ENCODE measurements at regions not wholly inside any gene's neighbourhood (a gene's known extent, or its start where the extent isn't known, plus 50 kb on each side); places are given as distances from the start of the nearest gene placed in this dataset.

- DNase-seq (no peak), ATAC-seq (peak; percentile 89)
Observed at GRCh38 chr7:116145245-116145852, 65.0 kb upstream of the TES start.

DNA sequence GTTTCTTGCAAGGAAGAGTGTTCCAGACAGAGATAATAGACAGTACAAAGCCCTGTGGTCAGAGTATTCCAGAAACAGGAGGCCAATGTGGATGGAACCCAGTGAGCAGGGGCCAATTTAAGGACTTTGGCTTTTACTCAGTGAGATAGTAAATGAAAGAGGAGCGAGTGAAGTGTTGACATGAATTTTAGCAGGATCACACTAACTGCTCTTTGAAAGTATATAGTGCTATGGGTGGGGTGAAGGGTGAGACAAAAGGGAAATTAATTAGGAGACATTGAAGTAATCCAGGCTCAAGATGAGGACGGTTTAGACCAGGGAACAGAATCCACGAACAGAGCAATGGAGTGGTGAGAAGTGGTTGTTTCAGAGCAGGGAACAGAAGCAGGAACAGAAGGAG is 62.2 kb upstream of the TES start:
- DNase-seq (no peak), ATAC-seq (no peak)

- ATAC-seq (no peak), DNase-seq (no peak)
Observed at GRCh38 chr7:116148626-116149025, 61.7 kb upstream of the TES start.

- no peak for ATAC-seq
Observed at GRCh38 chr7:116150588-116150987, 59.8 kb upstream of the TES start.

DNA sequence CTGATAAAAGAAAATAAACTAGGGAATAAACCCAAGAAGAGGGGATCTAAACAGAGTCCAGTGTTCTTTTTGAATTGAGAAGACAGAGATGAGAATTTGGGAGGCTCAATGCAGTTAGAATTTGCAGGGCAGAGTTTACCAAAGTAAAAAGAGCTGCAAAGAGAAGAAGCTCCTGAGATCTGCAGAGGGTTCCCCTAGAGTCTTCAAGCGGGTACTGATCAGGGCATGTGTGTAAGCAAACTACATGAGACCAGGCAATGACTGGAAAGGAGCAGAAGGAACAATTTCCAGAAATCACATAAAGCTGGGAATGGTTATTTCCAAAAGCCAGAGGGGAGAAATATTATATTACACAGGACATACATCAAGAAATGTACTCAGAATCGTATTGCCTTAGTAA is 58.1 kb upstream of the TES start:
- no peak for DNase-seq
- no peak for ATAC-seq

More at GRCh38 chr7:116150588-116150987, 59.8 kb upstream of the TES start:
- no peak for DNase-seq

GRCh38 chr7:116153050-116153449 is 57.3 kb upstream of the TES start:
- no peak for DNase-seq

GRCh38 chr7:116159711-116160110 is 50.6 kb upstream of the TES start:
- ATAC-seq (no peak), DNase-seq (no peak)

More at GRCh38 chr7:116153050-116153449, 57.3 kb upstream of the TES start:
- no peak for ATAC-seq
